Hepatic stellate cell (primary cell): ENCODE measurements at regions not wholly inside any gene's neighbourhood (a gene's known extent, or its start where the extent isn't known, plus 50 kb on each side); places are given as distances from the start of the nearest gene placed in this dataset.
"Not testable (repeated sequence)": the region's sequence is repeated elsewhere in the genome, so short reads cannot be mapped to it uniquely, and the experiment has no call there.

Experiments
- DNase-seq: peaks from one replicate; pipeline ENCODE4 v3.0.0; 2011; ENCODE audit warnings: low spot score

- no peak for DNase-seq
Measured at GRCh38 chr9:34907044-34907443, 51.0 kb upstream of the PHF24 start.

GRCh38 chr9:34899535-34900158 is 58.4 kb upstream of the PHF24 start:
- DNase-seq, result peak; percentile 60

GRCh38 chr9:34898846-34899245 is 59.2 kb upstream of the PHF24 start:
- DNase-seq, result no peak

DNA sequence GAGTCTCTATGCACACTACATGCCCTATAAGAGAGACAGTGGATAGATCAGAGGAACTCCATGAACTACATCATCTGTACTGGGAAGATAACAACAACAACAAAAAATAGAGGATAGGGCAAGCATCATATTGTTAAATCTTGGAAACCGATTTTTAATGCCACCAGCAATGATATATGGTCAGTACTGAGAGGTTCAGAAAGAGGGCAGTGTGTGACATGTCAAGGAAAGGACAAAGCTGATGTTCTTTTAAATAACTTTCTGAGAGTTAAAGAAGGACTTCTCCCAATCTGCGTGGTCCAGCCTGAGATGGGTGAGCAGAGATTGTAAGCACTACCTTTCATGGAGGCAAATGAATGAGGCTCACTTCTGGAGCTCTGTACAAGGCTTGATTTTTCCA is 62.0 kb upstream of the PHF24 start:
- no peak for DNase-seq

DNA sequence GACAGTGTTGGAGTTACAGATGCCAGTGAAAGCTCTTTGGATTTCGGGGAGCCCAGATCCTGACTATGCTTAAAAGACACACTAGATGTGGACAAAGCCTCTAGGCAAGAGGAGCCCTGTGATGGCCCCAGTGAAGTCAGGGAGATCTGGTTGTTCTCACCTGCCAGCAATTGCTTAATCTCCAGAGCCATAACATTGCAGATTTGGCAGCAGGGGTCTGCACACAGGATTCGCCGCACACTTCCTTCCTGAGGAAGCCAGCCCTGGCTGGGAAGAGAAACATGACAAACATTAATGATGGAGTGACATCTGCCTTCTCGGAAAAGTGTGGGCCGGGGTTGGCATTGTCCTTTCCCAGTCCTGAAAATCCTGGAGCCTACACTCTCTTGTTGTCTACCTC is 65.2 kb upstream of the PHF24 start:
- no peak for DNase-seq

- no peak for DNase-seq
Measured at GRCh38 chr9:34891386-34891785, 66.7 kb upstream of the PHF24 start.

DNA sequence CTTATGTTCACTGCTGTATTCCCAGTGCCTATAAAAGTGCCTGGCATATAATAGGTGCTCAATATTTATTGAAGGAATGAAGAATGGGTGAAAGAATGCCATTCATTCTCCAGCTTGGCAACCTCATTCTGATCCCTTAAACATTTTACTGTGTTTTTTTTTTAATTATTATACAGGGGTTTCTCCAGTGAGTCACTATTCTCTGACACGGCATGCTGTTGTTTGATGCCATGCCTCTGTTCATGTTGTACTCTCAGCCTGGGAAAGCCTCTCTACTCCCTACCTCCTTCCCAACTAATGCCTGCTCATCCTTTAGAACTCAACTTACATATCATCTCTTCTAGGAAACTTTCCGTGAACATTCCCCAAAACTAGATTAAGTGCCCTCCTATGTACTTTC is 70.2 kb upstream of the PHF24 start:
- DNase-seq, result no peak

GRCh38 chr9:34884747-34885189 is 73.3 kb upstream of the PHF24 start:
- no peak for DNase-seq

DNA sequence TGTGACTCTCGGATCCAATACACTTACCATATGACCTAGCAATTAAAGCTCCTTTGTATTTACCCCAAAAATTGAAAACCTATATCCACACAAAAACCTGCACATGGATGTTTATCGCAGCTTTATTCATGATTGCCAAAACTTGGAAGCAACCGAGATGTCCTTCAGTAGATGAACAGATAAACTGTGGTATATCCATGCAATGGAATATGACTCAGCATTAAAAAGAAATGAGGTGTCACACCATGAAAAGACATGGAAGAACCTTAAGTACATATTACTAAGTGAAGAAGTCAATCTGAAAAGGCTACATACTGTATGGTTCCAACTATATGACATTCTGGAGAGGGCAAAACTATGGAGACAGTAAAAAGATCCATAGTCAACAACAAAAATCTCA is 82.0 kb upstream of the PHF24 start:
- DNase-seq, result no peak

- DNase-seq, result no peak
Measured at GRCh38 chr9:34869390-34869789, 88.7 kb upstream of the PHF24 start.

DNA sequence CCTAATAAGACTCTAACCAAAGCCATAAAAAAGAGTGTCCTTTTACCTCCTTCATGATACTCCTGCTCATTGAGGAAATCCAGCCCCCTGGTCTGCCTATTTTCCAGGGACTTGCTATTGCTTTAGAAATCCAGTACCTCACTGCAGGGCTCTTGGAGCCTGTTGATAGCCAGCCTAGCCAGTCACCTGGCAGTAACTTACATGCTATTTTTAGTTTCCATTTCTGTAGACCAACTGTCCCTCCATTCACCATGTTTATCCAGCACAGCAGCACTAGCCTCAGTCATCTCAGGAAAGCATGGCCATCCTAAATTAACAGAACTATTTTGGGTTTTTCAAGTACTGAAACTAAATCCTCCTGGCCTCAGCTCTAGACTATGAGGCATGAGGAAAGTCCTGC is 91.5 kb upstream of the PHF24 start:
- DNase-seq, result no peak

DNA sequence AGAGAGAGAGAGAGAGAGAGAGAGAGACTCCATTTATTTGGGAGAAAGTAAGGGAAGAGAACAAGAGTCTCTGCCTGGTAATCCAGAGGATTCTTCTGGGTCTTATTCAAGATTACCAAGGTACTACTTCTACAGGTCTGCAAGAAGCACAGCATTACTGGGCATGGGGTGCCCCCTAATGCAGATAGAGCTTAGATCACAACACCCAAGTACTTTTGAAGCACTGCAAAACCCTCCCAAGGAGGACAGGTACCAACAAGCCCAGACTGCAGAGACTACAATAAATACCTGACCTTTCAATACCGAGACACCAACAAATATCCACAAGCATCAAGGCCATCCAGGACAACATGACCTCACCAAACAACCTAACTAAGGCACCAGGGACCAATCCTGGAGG is 94.7 kb upstream of the PHF24 start:
- no peak for DNase-seq

DNA sequence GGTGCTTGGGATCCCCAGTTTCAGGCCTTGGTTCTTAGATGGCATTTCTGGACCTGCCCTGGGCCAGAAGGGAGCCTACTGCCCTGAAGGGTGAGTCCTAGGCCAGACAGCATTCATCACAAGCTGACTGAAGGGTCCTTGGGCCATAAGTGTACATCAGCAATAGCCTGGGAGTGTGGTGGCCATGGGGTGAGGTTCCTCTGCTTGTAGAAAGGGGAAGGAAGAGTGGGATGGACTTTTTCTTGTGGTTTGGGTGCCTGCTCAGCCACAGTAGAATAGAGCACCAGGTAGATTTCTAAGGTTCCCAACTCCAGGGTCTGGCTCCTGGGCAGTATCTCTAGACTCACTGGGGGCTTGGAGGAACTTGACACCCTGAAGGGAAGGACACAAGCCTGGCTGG is 95.2 kb upstream of the PHF24 start:
- no peak for DNase-seq

DNA sequence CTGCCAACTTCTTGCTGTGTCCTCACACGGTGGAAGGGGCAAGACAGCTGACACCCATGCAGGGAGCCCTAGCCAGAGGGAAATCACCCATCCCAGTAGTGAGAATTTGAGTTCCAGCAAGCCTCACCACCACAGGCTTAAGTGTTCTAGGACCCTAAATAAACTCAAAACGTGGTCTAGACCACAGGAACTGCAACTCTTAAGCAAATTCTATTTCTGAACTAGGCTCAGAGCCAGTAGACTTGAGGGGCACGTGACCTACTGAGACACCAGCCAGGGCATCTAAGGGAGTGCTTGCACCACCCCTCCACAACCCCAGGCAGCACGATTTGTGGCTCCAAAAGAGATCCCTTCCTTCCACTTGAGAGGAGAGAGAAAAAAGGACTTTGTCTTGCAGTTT is 96.0 kb upstream of the PHF24 start:
- DNase-seq, result no peak

DNA sequence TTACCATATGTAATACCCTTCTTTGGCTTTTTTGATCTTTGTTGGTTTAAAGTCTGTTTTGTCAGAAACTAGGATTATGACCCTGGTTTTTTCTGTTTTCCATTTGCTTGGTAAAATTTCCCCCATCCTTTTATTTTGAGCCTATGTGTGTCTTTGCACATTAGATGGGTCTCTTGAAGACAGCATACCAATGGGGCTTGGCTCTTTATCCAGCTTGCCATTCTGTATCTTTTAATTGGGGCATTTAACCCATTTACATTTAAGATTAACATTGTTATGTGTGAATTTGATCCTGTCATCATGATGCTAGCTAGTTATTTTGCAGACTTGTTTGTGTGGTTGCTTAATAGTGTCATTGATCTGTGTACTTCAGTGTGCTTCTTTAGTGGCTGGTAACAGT is 103.1 kb upstream of the PHF24 start:
- DNase-seq, result not testable (repeated sequence)

DNA sequence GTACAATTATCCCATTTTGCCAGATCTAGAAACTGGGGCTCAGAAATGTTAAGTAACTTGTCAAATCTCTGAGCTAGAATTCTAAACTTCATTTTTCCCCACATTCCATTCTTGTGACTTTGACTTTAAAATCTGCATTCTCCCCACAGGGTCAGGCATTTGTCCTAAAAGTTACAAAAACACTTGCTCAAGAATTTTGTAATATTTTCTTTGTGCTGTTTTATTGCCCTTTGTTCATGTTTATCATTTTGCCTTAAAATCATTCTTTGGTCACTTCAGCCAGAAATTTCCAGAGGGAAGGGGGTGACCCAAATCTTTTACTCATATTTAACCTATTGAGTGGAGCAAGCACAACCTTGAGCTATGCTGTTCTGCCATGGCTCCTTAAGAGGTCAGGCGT is 120.1 kb upstream of the CCL21 start:
- no peak for DNase-seq

DNA sequence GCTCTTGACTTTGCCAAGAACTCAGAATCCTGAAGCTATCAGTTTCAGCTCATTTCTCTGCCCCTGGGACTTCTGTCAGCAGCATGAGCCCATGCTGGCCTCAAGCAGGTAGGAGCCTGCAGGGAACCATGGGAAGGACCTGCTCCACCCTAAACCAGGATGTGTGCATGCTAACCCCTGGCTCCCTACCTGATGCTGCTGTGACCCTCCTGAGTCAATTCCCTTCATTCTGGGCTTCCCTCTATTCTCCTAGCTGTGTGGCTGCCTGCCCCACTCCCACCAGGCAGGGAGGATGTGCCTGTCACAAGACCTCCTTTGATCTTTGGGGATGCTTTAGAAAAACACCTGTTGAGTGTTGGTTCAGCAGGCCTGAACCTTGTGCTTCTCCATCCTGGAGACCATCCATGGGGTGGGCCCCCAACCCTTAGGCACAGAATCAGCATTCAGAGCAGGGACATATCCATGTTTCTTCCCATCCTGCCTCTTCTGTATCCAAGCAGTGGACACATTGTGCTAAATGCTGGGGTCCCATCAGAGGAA is 117.1 kb upstream of the CCL21 start:
- DNase-seq, result no peak

GRCh38 chr9:34825775-34826174 is 115.8 kb upstream of the CCL21 start:
- no peak for DNase-seq

DNA sequence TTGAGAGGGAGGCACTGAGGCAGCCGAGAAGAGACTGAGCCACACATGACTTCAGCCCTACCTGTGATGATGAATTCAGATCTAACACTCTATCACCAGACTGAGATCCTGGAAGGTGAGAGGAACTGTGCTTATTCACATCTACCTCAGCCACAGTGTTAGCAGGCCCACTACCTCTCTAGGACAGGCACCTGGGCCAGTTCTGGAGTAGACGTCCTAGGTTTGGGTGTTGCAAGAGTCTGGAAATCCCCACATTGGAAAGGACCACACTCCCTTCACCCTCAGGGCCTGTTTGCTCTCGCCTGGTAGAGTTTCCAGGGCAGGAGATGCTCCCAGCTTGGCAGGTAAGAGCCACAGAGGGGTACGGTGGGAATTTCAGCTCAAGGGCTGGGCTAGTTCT is 113.8 kb upstream of the CCL21 start:
- DNase-seq, result no peak

GRCh38 chr9:34810187-34810524 is 100.2 kb upstream of the CCL21 start:
- no peak for DNase-seq

DNA sequence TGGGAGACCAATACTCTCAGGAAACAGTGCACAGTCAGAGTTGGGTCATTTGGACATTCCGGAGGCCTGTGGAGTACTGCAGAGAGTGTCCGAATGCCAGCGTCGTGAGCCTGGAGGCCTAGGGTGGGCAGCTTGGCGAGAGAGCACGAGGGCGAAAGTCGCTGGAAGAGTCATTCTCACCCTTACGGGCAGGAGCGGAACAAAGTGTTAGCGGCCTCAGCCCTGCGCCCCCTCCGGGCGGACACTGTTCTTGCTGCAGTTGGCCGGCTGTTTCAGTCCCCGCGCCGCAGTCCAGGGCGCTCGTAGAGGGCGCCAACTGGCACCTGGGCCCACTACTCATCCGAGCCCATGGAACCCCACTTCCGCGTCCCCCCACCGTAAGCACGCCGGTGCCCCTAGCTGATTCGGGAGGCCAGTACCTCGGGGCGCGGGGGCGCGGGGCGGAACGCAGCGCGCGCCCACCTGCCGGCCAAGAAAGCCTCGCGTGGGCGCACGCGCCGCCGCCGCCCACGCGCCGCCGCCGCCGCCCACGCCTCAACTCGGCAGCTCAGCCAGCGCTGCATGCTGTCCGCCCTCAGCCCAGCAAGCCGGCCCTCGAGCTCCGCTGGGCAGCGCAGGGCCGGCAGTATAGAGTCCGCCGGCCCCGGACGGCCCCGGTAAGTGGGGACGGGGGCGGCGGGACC is 99.7 kb upstream of the CCL21 start:
- DNase-seq, result peak; percentile 5

DNA sequence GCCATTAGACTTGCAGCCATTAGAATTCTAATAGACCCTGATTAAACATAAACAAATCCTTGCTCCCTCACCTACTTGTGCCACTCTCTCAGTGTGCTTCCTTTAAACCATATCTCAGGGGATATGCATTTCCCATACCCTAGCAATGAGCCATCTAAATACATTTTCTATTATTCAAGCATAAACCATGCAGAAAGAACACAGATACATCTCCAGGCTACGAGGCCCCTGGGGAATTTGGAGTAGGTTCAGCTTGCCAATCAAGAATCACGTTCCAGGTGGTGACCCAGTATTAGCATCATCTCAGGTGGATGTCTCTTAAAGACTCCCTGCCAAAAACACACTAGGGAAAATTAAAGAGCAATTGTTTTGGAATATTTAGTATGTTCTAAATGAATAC is 93.0 kb upstream of the CCL21 start:
- DNase-seq, result no peak

GRCh38 chr9:34797367-34797766 is 87.4 kb upstream of the CCL21 start:
- no peak for DNase-seq

GRCh38 chr9:34796924-34797323 is 87.0 kb upstream of the CCL21 start:
- no peak for DNase-seq
